Fibroblast of mammary gland (primary cell): ENCODE measurements at regions not wholly inside any gene's neighbourhood (a gene's known extent, or its start where the extent isn't known, plus 50 kb on each side); places are given as distances from the start of the nearest gene placed in this dataset.

Experiments used
- DNase-seq: peaks from one replicate; pipeline ENCODE4 v3.0.0-alpha.2; 2010; ENCODE audit warnings: low read depth
- H3K4me3 ChIP-seq: 2 replicates; pipeline ENCODE4 v1.5.1; 2011; ENCODE audit warnings: low read depth, mild to moderate bottlenecking, low read length, moderate library complexity; ENCODE audit not compliant: control insufficient read depth
- TF ChIP-seq, protein P1 (sequence below): conservative IDR thresholded peaks from 2 replicates; pipeline ENCODE4 v1.5.1; 2011; ENCODE audit warnings: low read depth, low read length, inconsistent platforms; ENCODE audit not compliant: control insufficient read depth, insufficient read depth

DNA sequence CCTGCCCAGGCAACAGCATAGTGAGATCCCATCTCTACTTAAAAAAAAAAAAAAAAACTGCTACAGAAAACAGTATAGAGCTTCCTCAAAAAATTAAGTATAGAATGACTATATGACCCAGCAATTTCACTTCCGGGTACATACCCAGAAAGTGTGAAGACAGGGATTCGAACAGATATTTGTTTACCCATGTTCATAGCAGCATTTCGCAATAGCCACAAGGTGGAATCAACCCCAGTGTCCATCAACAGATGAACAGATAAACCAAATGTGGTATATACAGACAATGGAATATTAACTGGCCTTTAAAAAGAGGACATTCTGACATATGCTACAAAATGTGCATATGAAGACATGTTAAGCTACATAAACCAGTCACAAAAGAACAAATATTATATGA is 95.5 kb downstream of the CHD9NB start:
- no peak for DNase-seq
- H3K4me3 ChIP-seq, result no peak overlapping the region
- TF ChIP-seq, protein P1, sequence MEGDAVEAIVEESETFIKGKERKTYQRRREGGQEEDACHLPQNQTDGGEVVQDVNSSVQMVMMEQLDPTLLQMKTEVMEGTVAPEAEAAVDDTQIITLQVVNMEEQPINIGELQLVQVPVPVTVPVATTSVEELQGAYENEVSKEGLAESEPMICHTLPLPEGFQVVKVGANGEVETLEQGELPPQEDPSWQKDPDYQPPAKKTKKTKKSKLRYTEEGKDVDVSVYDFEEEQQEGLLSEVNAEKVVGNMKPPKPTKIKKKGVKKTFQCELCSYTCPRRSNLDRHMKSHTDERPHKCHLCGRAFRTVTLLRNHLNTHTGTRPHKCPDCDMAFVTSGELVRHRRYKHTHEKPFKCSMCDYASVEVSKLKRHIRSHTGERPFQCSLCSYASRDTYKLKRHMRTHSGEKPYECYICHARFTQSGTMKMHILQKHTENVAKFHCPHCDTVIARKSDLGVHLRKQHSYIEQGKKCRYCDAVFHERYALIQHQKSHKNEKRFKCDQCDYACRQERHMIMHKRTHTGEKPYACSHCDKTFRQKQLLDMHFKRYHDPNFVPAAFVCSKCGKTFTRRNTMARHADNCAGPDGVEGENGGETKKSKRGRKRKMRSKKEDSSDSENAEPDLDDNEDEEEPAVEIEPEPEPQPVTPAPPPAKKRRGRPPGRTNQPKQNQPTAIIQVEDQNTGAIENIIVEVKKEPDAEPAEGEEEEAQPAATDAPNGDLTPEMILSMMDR, result no peak

DNA sequence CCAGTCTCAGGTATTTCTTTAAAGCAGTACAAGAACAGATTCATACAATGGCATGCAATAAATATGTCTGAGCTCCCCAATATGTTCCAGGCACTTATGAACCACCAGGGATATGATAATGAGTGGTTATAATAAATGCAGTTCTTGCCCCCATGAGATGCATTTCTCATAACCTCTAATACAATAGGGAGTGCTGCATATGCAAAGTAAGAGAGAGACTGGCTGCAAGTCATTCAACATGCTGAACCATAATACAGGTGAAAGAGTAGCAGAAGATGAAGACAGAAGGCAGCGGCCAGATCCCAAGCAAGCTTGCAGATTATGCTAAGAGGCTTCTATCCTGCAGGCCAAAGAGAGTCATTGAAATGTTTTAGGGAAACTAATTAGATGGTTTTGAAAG is 96.7 kb downstream of the CHD9NB start:
- no peak overlapping the region for H3K4me3 ChIP-seq
- no peak for DNase-seq
- TF ChIP-seq, protein P1, result no peak

DNA sequence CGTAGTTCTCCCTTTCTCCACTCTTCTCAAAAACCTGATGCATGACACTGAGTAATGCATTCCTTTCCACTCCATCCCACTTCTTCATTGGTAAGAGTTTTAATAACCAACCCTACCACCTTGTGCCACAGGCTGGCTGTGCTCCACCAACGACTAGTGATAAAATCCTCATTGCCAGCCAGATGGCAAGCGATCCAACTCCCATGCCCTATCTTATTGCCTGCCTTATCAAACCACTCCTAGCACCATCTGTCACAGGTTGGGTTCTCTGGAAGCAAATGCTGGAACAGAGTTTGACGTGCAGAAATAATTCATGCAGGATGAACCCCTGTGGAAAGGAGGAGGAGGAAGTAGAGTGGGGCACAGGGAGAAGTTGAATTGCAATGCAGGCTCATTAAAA is 99.5 kb downstream of the CHD9NB start:
- TF ChIP-seq, protein P1, result no peak
- DNase-seq, result no peak
- no peak overlapping the region for H3K4me3 ChIP-seq

DNA sequence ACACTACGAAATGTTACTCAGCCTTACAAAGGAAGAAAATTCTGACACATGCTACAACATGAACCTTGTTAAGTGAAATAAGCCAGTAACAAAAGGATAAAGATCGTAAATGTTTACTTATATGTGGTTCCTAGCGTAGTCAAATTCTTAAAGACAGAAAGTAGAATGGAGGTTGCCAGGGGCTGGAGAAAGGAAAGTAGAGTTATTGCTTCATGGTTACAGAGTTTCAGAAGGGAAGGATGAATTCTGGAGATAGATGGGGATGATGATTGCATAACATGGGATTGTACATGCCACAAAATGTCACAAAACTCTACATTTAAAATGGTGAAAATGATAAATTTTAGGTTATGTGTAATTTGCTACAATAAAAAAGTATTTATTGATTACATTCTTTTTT is 103.8 kb downstream of the CHD9NB start:
- H3K4me3 ChIP-seq, result no peak overlapping the region
- no peak for DNase-seq
- TF ChIP-seq, protein P1, result no peak

DNA sequence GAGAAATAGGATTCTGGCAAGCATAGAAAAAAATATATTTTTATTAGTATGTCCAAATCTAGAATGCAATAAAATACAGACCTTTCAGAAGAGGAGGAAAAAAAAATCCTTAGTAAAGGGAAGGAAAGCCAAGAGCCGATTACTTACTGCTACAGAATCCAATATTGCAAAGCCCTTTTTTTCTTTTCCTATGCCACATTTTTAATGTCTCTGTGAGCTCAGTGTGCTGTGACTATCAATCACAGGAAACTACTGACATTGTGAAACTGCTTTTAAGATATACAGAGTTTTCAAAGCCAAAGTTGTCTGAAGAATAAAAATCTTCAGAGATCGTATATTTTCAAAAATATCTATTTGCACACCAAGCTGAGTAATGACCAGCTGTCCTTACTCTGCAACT is 120.4 kb downstream of the CHD9NB start:
- no peak for DNase-seq
- TF ChIP-seq, protein P1, result no peak
- H3K4me3 ChIP-seq, result no peak overlapping the region

DNA sequence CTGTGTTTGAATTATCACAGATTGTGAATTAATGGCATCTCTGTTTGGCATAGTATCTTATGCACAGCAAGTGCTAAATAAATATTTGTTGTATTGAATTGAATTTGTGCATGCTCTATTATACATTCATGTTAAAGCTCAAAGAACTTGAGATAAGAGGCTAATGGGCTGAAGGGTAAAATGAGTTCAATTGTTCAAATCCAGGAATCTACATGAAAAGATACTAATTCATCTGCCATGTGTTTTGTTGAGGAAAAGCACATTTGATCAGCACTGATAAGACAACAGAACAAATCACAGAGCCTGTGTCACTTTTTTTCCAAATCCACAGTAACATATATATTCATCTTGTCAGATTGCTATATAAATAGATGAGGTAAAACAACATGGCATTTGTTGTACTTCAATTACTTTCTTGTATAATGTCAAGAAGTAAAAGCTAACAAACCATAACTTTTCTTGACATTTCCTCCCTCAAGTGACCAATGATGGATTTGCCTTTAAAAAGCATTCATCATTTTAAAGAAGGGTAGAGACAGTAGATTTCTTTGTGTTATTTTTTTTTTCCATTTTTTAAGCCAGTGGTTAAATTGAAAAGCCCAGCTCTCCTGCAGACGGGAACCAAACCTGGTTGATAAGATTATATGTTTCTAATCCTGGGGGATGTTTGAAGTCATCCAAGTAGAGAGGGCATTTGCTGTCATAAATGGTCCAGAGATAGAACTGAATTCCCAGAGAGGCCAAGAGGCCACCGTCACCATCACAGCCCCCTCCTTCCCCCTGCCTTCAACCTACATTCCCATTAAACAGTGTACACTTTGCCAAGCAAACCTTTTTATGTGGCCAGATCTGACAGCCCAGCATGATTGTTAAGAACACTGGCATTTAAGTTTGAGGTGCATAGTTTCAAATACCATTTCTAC is 123.0 kb downstream of the CHD9NB start:
- TF ChIP-seq, protein P1, result no peak
- no peak for DNase-seq
- no peak overlapping the region for H3K4me3 ChIP-seq
